ENCODE measurements at regions not wholly inside any gene's neighbourhood (a gene's known extent, or its start where the extent isn't known, plus 50 kb on each side); places are given as distances from the start of the nearest gene placed in this dataset.

DNA sequence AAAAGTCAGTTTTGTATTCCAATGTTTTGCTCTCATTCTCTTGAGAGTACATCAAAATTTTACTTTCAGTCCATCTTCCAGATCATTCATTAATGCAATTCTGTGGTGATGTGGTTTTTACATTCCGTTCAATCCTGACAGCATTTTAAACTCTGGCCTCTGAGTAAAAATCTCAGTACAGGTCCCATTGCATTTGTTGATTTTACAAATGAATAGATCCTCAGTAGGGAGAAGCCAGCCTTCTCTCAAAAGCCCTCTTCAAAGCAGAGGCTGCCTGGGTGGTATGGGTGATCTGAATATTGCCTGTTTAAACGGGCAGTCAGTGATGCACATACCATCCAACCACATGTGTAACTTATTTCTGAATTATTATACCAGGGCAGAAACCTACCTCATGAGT lies 72.5 kb upstream of the TSC22D2 start:
- peak; percentile 67 for DNase-seq (ENCODE audit: low read depth)
- TF ChIP-seq, protein P1, sequence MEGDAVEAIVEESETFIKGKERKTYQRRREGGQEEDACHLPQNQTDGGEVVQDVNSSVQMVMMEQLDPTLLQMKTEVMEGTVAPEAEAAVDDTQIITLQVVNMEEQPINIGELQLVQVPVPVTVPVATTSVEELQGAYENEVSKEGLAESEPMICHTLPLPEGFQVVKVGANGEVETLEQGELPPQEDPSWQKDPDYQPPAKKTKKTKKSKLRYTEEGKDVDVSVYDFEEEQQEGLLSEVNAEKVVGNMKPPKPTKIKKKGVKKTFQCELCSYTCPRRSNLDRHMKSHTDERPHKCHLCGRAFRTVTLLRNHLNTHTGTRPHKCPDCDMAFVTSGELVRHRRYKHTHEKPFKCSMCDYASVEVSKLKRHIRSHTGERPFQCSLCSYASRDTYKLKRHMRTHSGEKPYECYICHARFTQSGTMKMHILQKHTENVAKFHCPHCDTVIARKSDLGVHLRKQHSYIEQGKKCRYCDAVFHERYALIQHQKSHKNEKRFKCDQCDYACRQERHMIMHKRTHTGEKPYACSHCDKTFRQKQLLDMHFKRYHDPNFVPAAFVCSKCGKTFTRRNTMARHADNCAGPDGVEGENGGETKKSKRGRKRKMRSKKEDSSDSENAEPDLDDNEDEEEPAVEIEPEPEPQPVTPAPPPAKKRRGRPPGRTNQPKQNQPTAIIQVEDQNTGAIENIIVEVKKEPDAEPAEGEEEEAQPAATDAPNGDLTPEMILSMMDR (conservative IDR thresholded peaks at IDR 0.05; ENCODE audit: low read length), result no peak
- H3K4me3 ChIP-seq (ENCODE audit: low read length), result no peak overlapping the region

DNA sequence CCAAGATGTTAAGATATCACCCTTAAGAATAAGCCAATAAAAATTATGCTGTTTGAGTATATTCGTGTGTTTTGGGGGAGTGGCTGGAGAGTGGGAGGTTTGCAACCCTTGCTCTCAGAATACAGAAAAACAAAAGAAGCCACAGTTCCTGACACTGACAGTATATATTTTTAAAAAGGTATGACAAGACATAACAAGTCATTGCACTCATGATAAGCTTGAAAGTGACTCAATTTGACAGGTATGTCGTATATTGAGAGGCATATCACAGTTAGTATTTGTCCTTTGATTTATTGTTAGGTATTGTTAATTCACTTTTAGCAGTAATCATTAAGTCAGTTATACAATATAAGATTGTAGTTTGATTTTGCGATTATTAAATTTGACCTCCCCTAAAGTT lies 73.1 kb upstream of the TSC22D2 start:
- DNase-seq (ENCODE audit: low read depth), result no peak
- no peak overlapping the region for H3K4me3 ChIP-seq (ENCODE audit: low read length)
- TF ChIP-seq, protein P1 (conservative IDR thresholded peaks at IDR 0.05; ENCODE audit: low read length), result no peak

DNA sequence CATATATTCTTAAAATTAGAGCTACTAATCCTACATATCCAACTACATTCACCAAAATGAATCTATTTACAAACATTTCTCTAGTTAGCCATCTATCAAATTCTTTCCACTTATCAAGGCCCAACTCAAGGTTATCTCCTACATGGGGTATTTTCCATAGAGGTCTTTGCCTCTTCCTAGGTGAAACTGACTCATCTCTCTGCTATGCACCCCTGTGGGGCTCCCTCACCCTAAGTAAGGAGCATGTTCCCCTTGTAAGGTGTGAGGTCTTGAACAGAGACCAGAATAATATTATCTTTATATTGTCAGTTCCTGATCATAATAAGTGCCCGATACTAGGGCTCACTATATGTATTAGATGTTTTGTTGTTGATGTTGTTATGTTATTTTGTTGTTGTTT lies 74.6 kb upstream of the TSC22D2 start:
- no peak for DNase-seq (ENCODE audit: low read depth)
- TF ChIP-seq, protein P1 (conservative IDR thresholded peaks at IDR 0.05; ENCODE audit: low read length), result no peak
- no peak overlapping the region for H3K4me3 ChIP-seq (ENCODE audit: low read length)

DNA sequence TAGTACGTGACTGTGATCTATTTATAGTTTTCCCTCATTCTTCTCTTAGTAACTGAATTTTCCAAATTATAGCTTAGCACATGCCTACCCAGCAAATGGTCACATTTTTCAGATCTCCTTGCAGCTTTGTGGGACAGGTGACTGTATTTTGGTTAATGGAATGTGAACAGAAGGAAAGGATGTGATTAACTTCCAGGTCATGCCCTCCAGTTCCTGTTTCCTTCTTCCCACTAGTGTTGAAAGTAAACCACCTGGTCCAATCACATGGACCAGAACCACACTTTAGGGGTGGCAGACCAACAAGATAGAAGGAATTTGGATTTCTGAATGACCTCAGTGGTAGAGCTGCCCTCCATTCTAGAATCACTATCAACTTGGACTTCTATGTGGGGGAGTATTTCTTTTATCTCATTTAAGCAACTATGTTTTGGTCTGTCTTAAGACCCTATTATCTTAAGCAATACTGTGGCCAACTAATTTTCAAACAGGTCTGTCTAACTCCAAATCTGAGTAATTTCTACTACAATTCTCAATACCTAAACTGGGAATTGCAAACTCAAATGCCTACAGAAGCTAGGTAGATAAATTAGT lies 76.0 kb upstream of the TSC22D2 start:
- TF ChIP-seq, protein P1 (conservative IDR thresholded peaks at IDR 0.05; ENCODE audit: low read length), result no peak
- H3K4me3 ChIP-seq (ENCODE audit: low read length), result no peak overlapping the region
- no peak for DNase-seq (ENCODE audit: low read depth)

DNA sequence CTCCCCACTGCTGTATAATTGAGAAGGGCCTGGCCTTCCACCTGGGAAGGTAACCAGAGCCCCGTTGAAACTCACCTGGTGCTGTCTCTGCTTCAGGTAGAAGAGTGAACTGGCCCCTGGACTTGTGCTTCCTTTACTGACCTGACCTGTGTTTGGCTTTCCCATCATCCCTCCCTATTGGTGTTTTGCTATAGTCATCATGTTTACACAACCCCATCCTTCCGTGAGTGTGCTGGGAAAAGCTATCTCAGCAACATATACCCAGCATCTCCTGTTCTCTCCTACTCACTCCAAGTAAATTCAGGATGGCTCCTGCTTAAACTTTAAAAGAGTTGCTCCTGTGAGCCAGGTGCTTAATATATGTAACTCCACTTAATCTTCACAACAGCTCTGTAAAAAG lies 77.2 kb upstream of the TSC22D2 start:
- TF ChIP-seq, protein P1 (conservative IDR thresholded peaks at IDR 0.05; ENCODE audit: low read length), result no peak
- H3K4me3 ChIP-seq (ENCODE audit: low read length), result no peak overlapping the region
- no peak for DNase-seq (ENCODE audit: low read depth)

DNA sequence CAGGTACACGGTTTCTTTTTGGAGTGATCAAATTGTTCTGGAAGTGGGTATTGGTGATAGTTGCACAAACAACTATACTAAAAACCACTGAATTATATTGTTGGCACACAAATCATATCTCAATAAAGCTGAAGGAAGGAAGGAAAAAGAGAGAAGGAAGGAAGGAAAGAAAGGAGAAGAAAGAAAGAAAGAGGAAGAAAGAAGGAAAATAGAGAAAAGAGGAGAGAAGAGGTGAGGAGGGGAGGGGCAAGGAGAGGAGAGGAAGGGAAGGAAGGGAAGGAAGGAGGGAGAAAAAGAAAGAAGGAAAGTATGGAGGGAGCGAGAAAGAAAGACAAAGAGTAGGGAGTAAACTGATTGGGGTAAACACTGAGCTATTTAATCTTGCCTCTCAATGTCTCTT lies 77.9 kb upstream of the TSC22D2 start:
- TF ChIP-seq, protein P1 (conservative IDR thresholded peaks at IDR 0.05; ENCODE audit: low read length), result no peak
- H3K4me3 ChIP-seq (ENCODE audit: low read length), result no peak overlapping the region
- no peak for DNase-seq (ENCODE audit: low read depth)

DNA sequence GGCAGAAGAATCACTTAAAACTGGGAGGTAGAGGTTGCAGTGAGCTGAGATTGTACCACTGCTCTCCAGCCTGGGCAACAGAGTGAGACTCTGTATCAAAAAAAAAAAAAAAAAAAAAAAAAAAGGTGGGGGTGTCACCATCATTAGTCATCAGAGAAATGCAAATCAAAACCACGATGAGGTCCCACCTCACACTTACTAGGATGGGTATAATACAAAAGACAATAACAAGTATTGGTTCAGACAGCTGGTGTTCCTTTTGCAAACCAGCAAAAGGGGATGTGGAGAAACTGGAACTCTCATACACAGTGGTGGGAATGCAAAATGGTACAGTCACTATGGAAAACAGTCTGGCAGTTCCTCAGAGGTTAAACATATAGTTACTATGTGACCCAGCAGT lies 78.7 kb upstream of the TSC22D2 start:
- no peak overlapping the region for H3K4me3 ChIP-seq (ENCODE audit: low read length)
- DNase-seq (ENCODE audit: low read depth), result no peak
- TF ChIP-seq, protein P1 (conservative IDR thresholded peaks at IDR 0.05; ENCODE audit: low read length), result no peak

All from AG10803 (cell line).